ENCODE measurements at regions not wholly inside any gene's neighbourhood (a gene's known extent, or its start where the extent isn't known, plus 50 kb on each side); places are given as distances from the start of the nearest gene placed in this dataset.

DNA sequence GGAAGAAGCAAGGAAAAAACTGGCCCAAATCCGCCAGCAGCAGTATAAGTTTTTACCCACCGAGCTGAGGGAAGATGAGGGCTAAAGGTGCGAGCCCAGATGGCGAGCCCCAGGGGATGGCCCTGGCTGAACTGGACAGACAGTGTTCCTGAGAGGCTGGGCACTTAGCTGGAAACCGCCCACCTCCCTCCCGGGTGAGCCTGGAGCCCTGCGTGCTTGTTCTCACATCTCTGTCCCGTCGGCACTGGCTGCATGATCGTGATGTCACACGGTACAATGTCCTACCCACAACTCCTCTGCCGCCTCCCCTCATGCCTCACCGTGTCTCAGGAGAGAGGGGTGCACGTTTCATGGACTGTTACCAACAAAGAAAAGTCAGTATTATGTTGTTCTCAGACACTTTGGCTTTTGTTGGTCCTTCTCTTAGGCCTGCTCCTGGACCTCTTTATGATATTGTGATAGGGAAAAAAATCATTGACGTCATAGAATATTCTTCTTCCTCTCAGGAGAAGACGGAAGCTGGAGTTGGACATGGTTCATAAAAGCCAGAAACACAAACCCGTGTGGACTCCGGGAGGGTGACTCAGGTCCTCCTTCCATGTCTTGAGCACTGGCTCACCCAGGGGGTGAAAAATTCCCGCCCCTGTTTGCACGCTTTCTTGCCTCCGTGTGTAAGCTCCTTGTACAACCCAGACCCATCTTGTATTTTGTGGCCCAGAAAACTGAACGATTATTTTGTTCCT is 201.8 kb upstream of the TPM1 start:
- H3K9me3 Mint-ChIP-seq (ENCODE audit: unreplicated experiment) = peaks cover 3% of the 10 kb centered on the region
- TF ChIP-seq, protein P1, sequence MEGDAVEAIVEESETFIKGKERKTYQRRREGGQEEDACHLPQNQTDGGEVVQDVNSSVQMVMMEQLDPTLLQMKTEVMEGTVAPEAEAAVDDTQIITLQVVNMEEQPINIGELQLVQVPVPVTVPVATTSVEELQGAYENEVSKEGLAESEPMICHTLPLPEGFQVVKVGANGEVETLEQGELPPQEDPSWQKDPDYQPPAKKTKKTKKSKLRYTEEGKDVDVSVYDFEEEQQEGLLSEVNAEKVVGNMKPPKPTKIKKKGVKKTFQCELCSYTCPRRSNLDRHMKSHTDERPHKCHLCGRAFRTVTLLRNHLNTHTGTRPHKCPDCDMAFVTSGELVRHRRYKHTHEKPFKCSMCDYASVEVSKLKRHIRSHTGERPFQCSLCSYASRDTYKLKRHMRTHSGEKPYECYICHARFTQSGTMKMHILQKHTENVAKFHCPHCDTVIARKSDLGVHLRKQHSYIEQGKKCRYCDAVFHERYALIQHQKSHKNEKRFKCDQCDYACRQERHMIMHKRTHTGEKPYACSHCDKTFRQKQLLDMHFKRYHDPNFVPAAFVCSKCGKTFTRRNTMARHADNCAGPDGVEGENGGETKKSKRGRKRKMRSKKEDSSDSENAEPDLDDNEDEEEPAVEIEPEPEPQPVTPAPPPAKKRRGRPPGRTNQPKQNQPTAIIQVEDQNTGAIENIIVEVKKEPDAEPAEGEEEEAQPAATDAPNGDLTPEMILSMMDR (IDR thresholded peaks at IDR 0.05; ENCODE audit: partially characterized antibody, unreplicated experiment) = no peak
- peaks cover 15% of the 10 kb centered on the region for H3K36me3 Mint-ChIP-seq (ENCODE audit: unreplicated experiment)
- H3K4me3 Mint-ChIP-seq (ENCODE audit: unreplicated experiment) = no peak overlapping the region
- H3K27me3 Mint-ChIP-seq (ENCODE audit: unreplicated experiment) = peaks cover 4% of the 10 kb centered on the region
- peaks cover 5% of the 10 kb centered on the region for H3K4me1 Mint-ChIP-seq (ENCODE audit: low read depth, unreplicated experiment)
- no peak for DNase-seq
- no peak overlapping the region for H3K27ac Mint-ChIP-seq (ENCODE audit: unreplicated experiment)

DNA sequence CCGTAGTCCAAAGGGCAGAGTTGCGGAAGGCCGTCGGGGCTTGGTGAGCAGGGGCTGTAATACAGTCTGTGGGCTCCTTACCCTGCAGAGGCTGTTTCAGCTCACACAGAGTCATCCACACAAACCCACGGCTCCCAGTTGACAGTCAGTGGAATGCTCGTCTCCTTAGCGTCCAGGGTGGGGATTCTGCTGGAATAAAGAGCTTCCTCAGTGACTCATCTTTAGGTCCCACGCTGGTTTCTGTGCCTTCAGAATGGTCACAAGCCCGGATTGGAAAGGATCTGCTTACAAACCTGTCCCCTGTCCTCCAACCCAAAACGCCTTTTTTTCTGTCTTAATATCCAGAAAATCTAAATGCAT is 201.3 kb upstream of the TPM1 start:
- Mint-ChIP-seq H3K27ac (ENCODE audit: unreplicated experiment) (no peak overlapping the region), H3K4me3 (ENCODE audit: unreplicated experiment) (no peak overlapping the region), H3K4me1 (ENCODE audit: low read depth, unreplicated experiment) (peaks cover 5% of the 10 kb centered on the region), H3K9me3 (ENCODE audit: unreplicated experiment) (peaks cover 3% of the 10 kb centered on the region), H3K36me3 (ENCODE audit: unreplicated experiment) (peaks cover 15% of the 10 kb centered on the region), H3K27me3 (ENCODE audit: unreplicated experiment) (peaks cover 4% of the 10 kb centered on the region)
- TF ChIP-seq, protein P1 (IDR thresholded peaks at IDR 0.05; ENCODE audit: partially characterized antibody, unreplicated experiment) = no peak
- DNase-seq = no peak

- TF ChIP-seq, protein P1 (IDR thresholded peaks at IDR 0.05; ENCODE audit: partially characterized antibody, unreplicated experiment) = no peak
- Mint-ChIP-seq H3K9me3 (ENCODE audit: unreplicated experiment) (peaks cover 3% of the 10 kb centered on the region), H3K27ac (ENCODE audit: unreplicated experiment) (no peak overlapping the region), H3K36me3 (ENCODE audit: unreplicated experiment) (peaks cover 15% of the 10 kb centered on the region), H3K27me3 (ENCODE audit: unreplicated experiment) (peaks cover 4% of the 10 kb centered on the region), H3K4me1 (ENCODE audit: low read depth, unreplicated experiment) (peaks cover 5% of the 10 kb centered on the region), H3K4me3 (ENCODE audit: unreplicated experiment) (no peak overlapping the region)
- DNase-seq = no peak
Observed at GRCh38 chr15:62841891-62842559, 200.5 kb upstream of the TPM1 start.

DNA sequence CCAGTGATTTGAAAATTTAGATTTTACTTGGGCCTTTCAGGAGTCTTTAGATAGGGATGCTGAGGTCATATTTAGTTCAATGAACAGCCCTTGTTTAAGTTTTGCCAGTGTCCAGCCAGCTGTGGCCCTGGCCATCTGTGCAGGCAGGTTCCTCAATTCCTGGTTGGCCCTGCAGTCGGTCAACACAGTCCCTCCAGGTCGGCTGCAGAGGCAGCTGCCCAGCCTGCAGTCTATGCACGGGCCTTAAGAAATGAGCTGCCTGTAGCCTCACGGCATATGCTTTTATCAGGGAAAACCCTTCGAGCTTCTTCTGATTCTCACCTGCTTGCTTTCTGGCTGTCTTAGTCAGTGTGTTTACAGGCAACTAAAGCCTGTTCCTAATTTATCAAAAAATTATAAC is 199.2 kb upstream of the TPM1 start:
- H3K4me3 Mint-ChIP-seq (ENCODE audit: unreplicated experiment) = no peak overlapping the region
- no peak for DNase-seq
- peaks cover 15% of the 10 kb centered on the region for H3K36me3 Mint-ChIP-seq (ENCODE audit: unreplicated experiment)
- H3K4me1 Mint-ChIP-seq (ENCODE audit: low read depth, unreplicated experiment) = peaks cover 3% of the 10 kb centered on the region
- H3K27me3 Mint-ChIP-seq (ENCODE audit: unreplicated experiment) = peaks cover 6% of the 10 kb centered on the region
- TF ChIP-seq, protein P1 (IDR thresholded peaks at IDR 0.05; ENCODE audit: partially characterized antibody, unreplicated experiment) = no peak
- peaks cover 7% of the 10 kb centered on the region for H3K9me3 Mint-ChIP-seq (ENCODE audit: unreplicated experiment)
- no peak overlapping the region for H3K27ac Mint-ChIP-seq (ENCODE audit: unreplicated experiment)

All from glutamatergic neuron (in vitro differentiated cells).